ENCODE measurements at regions not wholly inside any gene's neighbourhood (a gene's known extent, or its start where the extent isn't known, plus 50 kb on each side); places are given as distances from the start of the nearest gene placed in this dataset.

GRCh38 chr3:193929921-193930646 is 205.9 kb upstream of the HES1 start:
- peaks cover 0 to 4% (median 0%) of the 10 kb centered on the region in 11 donors for H3K9me3 Mint-ChIP-seq
- H3K4me1 Mint-ChIP-seq: peaks cover 0 to 5% (median 0%) of the 10 kb centered on the region in 7 donors
- H3K36me3 ChIP-seq (ENCODE audit: control insufficient read depth in 2 of 3, insufficient read depth in 3 of 3, low read length in 3 of 3): no peaks in the 10 kb centered on the region
- peaks cover 0 to 15% (median 8%) of the 10 kb centered on the region in 5 donors for H3K27me3 Mint-ChIP-seq
- H3K36me3 Mint-ChIP-seq: peaks cover 0 to 5% (median 0%) of the 10 kb centered on the region in 5 donors
- no peaks in the 10 kb centered on the region for H3K9me3 ChIP-seq (ENCODE audit: control insufficient read depth in 2 of 3, low read length in 3 of 3)
- H3K27me3 ChIP-seq (ENCODE audit: control insufficient read depth in 2 of 2, insufficient read depth in 2 of 2, low read length in 2 of 2): peaks cover 0 to 3% of the 10 kb centered on the region in 2 donors
- ATAC-seq (no peak), DNase-seq (no peak)
- no peak overlapping the region for H3K4me3 ChIP-seq (ENCODE audit: low read length)
- CTCF ChIA-PET: no interaction called here
- intact Hi-C loops (cut with micrococcal nuclease): no loop called here
- no peaks in the 10 kb centered on the region for H3K4me1 ChIP-seq (ENCODE audit: control insufficient read depth in 2 of 2, insufficient read depth in 2 of 2, low read length in 2 of 2)
- H3K4me3 Mint-ChIP-seq: no peak overlapping the region
- POLR2A ChIA-PET: no interaction called here
- no peak overlapping the region for H3K27ac ChIP-seq (ENCODE audit: low read depth, low read length)
- H3K27ac Mint-ChIP-seq: no peak overlapping the region

GRCh38 chr3:193932136-193932535 is 203.8 kb upstream of the HES1 start:
- Histone ChIP-seq H3K27me3 (ENCODE audit: control insufficient read depth in 2 of 2, insufficient read depth in 2 of 2, low read length in 2 of 2) (peaks cover 0 to 3% of the 10 kb centered on the region in 2 donors), H3K36me3 (ENCODE audit: control insufficient read depth in 2 of 3, insufficient read depth in 3 of 3, low read length in 3 of 3) (no peaks in the 10 kb centered on the region), H3K9me3 (ENCODE audit: control insufficient read depth in 2 of 3, low read length in 3 of 3) (no peaks in the 10 kb centered on the region), H3K27ac (ENCODE audit: low read depth, low read length) (no peak overlapping the region), H3K4me3 (ENCODE audit: low read length) (no peak overlapping the region), H3K4me1 (ENCODE audit: control insufficient read depth in 2 of 2, insufficient read depth in 2 of 2, low read length in 2 of 2) (no peaks in the 10 kb centered on the region)
- H3K9me3 Mint-ChIP-seq: no peaks in the 10 kb centered on the region
- H3K27me3 Mint-ChIP-seq: peaks cover 0 to 27% (median 15%) of the 10 kb centered on the region in 5 donors
- H3K4me1 Mint-ChIP-seq: peaks cover 0 to 5% (median 0%) of the 10 kb centered on the region in 7 donors
- no peak overlapping the region for H3K4me3 Mint-ChIP-seq
- ATAC-seq (no peak), DNase-seq (no peak)
- ChIA-PET CTCF (no interaction called here), POLR2A (no interaction called here)
- intact Hi-C loops (cut with micrococcal nuclease): no loop called here
- no peak overlapping the region for H3K27ac Mint-ChIP-seq
- H3K36me3 Mint-ChIP-seq: no peaks in the 10 kb centered on the region

- DNase-seq (no peak), ATAC-seq (no peak)
- H3K27ac Mint-ChIP-seq: no peak overlapping the region
- POLR2A ChIA-PET: no interaction called here
- peaks cover 0 to 5% (median 0%) of the 10 kb centered on the region in 7 donors for H3K4me1 Mint-ChIP-seq
- intact Hi-C loops (cut with micrococcal nuclease): no loop called here
- H3K4me1 ChIP-seq (ENCODE audit: control insufficient read depth in 2 of 2, insufficient read depth in 2 of 2, low read length in 2 of 2): no peaks in the 10 kb centered on the region
- H3K4me3 Mint-ChIP-seq: no peak overlapping the region
- no peak overlapping the region for H3K4me3 ChIP-seq (ENCODE audit: low read length)
- no peak overlapping the region for H3K27ac ChIP-seq (ENCODE audit: low read depth, low read length)
- CTCF ChIA-PET: no interaction called here
- peaks cover 0 to 3% of the 10 kb centered on the region in 2 donors for H3K27me3 ChIP-seq (ENCODE audit: control insufficient read depth in 2 of 2, insufficient read depth in 2 of 2, low read length in 2 of 2)
- no peaks in the 10 kb centered on the region for H3K36me3 ChIP-seq (ENCODE audit: control insufficient read depth in 2 of 3, insufficient read depth in 3 of 3, low read length in 3 of 3)
- H3K9me3 ChIP-seq (ENCODE audit: control insufficient read depth in 2 of 3, low read length in 3 of 3): no peaks in the 10 kb centered on the region
- H3K9me3 Mint-ChIP-seq: no peaks in the 10 kb centered on the region
- H3K27me3 Mint-ChIP-seq: peaks cover 0 to 29% (median 16%) of the 10 kb centered on the region in 5 donors
- no peaks in the 10 kb centered on the region for H3K36me3 Mint-ChIP-seq
Measured at GRCh38 chr3:193932576-193932975, 203.4 kb upstream of the HES1 start.

GRCh38 chr3:193933451-193933850 is 202.5 kb upstream of the HES1 start:
- Histone ChIP-seq H3K27ac (ENCODE audit: low read depth, low read length) (no peak overlapping the region), H3K36me3 (ENCODE audit: control insufficient read depth in 2 of 3, insufficient read depth in 3 of 3, low read length in 3 of 3) (no peaks in the 10 kb centered on the region), H3K4me1 (ENCODE audit: control insufficient read depth in 2 of 2, insufficient read depth in 2 of 2, low read length in 2 of 2) (no peaks in the 10 kb centered on the region), H3K4me3 (ENCODE audit: low read length) (no peak overlapping the region), H3K27me3 (ENCODE audit: control insufficient read depth in 2 of 2, insufficient read depth in 2 of 2, low read length in 2 of 2) (peaks cover 0 to 3% of the 10 kb centered on the region in 2 donors), H3K9me3 (ENCODE audit: control insufficient read depth in 2 of 3, low read length in 3 of 3) (no peaks in the 10 kb centered on the region)
- ATAC-seq (no peak), DNase-seq (no peak)
- Mint-ChIP-seq H3K4me1 (peaks cover 0 to 5% (median 0%) of the 10 kb centered on the region in 7 donors), H3K4me3 (no peak overlapping the region), H3K27ac (peak overlapping the region in 1 of 9 donors; percentile 82), H3K9me3 (no peaks in the 10 kb centered on the region), H3K27me3 (peaks cover 0 to 36% (median 17%) of the 10 kb centered on the region in 5 donors), H3K36me3 (no peaks in the 10 kb centered on the region)
- intact Hi-C loops (cut with micrococcal nuclease): no loop called here
- CTCF ChIA-PET: no interaction called here
- POLR2A ChIA-PET: no interaction called here

- ChIA-PET POLR2A (no interaction called here), CTCF (no interaction called here)
- H3K27me3 Mint-ChIP-seq: peaks cover 0 to 44% (median 14%) of the 10 kb centered on the region in 5 donors
- DNase-seq (no peak), ATAC-seq (no peak)
- H3K27ac ChIP-seq (ENCODE audit: low read depth, low read length): no peak overlapping the region
- H3K27ac Mint-ChIP-seq: no peak overlapping the region
- H3K36me3 Mint-ChIP-seq: no peaks in the 10 kb centered on the region
- H3K4me3 Mint-ChIP-seq: no peak overlapping the region
- H3K4me1 Mint-ChIP-seq: peaks cover 0 to 2% (median 0%) of the 10 kb centered on the region in 7 donors
- H3K9me3 Mint-ChIP-seq: no peaks in the 10 kb centered on the region
- no peaks in the 10 kb centered on the region for H3K36me3 ChIP-seq (ENCODE audit: control insufficient read depth in 2 of 3, insufficient read depth in 3 of 3, low read length in 3 of 3)
- H3K4me1 ChIP-seq (ENCODE audit: control insufficient read depth in 2 of 2, insufficient read depth in 2 of 2, low read length in 2 of 2): no peaks in the 10 kb centered on the region
- H3K27me3 ChIP-seq (ENCODE audit: control insufficient read depth in 2 of 2, insufficient read depth in 2 of 2, low read length in 2 of 2): no peaks in the 10 kb centered on the region
- no peaks in the 10 kb centered on the region for H3K9me3 ChIP-seq (ENCODE audit: control insufficient read depth in 2 of 3, low read length in 3 of 3)
- intact Hi-C loops (cut with micrococcal nuclease): no loop called here
- no peak overlapping the region for H3K4me3 ChIP-seq (ENCODE audit: low read length)
Measured at GRCh38 chr3:193935916-193936315, 200.0 kb upstream of the HES1 start.

- Histone ChIP-seq H3K27ac (ENCODE audit: low read depth, low read length) (no peak overlapping the region), H3K36me3 (ENCODE audit: control insufficient read depth in 2 of 3, insufficient read depth in 3 of 3, low read length in 3 of 3) (no peaks in the 10 kb centered on the region), H3K4me1 (ENCODE audit: control insufficient read depth in 2 of 2, insufficient read depth in 2 of 2, low read length in 2 of 2) (no peaks in the 10 kb centered on the region), H3K27me3 (ENCODE audit: control insufficient read depth in 2 of 2, insufficient read depth in 2 of 2, low read length in 2 of 2) (no peaks in the 10 kb centered on the region), H3K9me3 (ENCODE audit: control insufficient read depth in 2 of 3, low read length in 3 of 3) (no peaks in the 10 kb centered on the region), H3K4me3 (ENCODE audit: low read length) (no peak overlapping the region)
- intact Hi-C loops (cut with micrococcal nuclease): no loop called here
- Mint-ChIP-seq H3K4me1 (peaks cover 0 to 2% (median 0%) of the 10 kb centered on the region in 7 donors), H3K4me3 (no peak overlapping the region), H3K9me3 (no peaks in the 10 kb centered on the region), H3K27ac (no peak overlapping the region), H3K36me3 (no peaks in the 10 kb centered on the region), H3K27me3 (peaks cover 0 to 44% (median 10%) of the 10 kb centered on the region in 5 donors)
- CTCF ChIA-PET: no interaction called here
- POLR2A ChIA-PET: no interaction called here
- ATAC-seq: no peak
- no peak for DNase-seq
Measured at GRCh38 chr3:193938613-193939012, 197.3 kb upstream of the HES1 start.

GRCh38 chr3:193939527-193939926 is 196.4 kb upstream of the HES1 start:
- peaks cover 0 to 46% (median 10%) of the 10 kb centered on the region in 5 donors for H3K27me3 Mint-ChIP-seq
- Histone ChIP-seq H3K4me1 (ENCODE audit: control insufficient read depth in 2 of 2, insufficient read depth in 2 of 2, low read length in 2 of 2) (no peaks in the 10 kb centered on the region), H3K9me3 (ENCODE audit: control insufficient read depth in 2 of 3, low read length in 3 of 3) (no peaks in the 10 kb centered on the region), H3K27ac (ENCODE audit: low read depth, low read length) (no peak overlapping the region), H3K27me3 (ENCODE audit: control insufficient read depth in 2 of 2, insufficient read depth in 2 of 2, low read length in 2 of 2) (no peaks in the 10 kb centered on the region), H3K36me3 (ENCODE audit: control insufficient read depth in 2 of 3, insufficient read depth in 3 of 3, low read length in 3 of 3) (no peaks in the 10 kb centered on the region), H3K4me3 (ENCODE audit: low read length) (no peak overlapping the region)
- no peak overlapping the region for H3K27ac Mint-ChIP-seq
- POLR2A ChIA-PET: no interaction called here
- DNase-seq (no peak), ATAC-seq (no peak)
- H3K4me3 Mint-ChIP-seq: no peak overlapping the region
- no peaks in the 10 kb centered on the region for H3K9me3 Mint-ChIP-seq
- CTCF ChIA-PET: no interaction called here
- intact Hi-C loops (cut with micrococcal nuclease): no loop called here
- H3K4me1 Mint-ChIP-seq: peaks cover 0 to 2% (median 0%) of the 10 kb centered on the region in 7 donors
- no peaks in the 10 kb centered on the region for H3K36me3 Mint-ChIP-seq
